GM23338 (cell line): ENCODE measurements at regions not wholly inside any gene's neighbourhood (a gene's known extent, or its start where the extent isn't known, plus 50 kb on each side); places are given as distances from the start of the nearest gene placed in this dataset.

ENCODE experiments used
- ATAC-seq: fragments of 200-7000 bp; cut with Tn5 transposase; 3 replicates; pipeline ENCODE4 v1.9.1; 2020
- DNase-seq: peaks from one replicate; pipeline ENCODE4 v3.0.0-alpha.2; 2015; ENCODE audit warnings: low spot score
- H2AFZ ChIP-seq: fragments of 200-600 bp; sonication (generic); 2 replicates; pipeline ENCODE4 v1.8.0; 2016; ENCODE audit warnings: antibody characterized with exemption, mild to moderate bottlenecking, moderate library complexity
- H3F3A ChIP-seq: fragments of 200-600 bp; sonication (generic); replicated peaks from 2 replicates; pipeline ENCODE4 v1.8.0; 2017; ENCODE audit warnings: antibody characterized with exemption, mixed run types, low read depth
- H3K27ac ChIP-seq: fragments of 200-600 bp; sonication (generic); 2 replicates; pipeline ENCODE4 v1.6.1; 2016; ENCODE audit warnings: low read depth
- H3K27me3 ChIP-seq: fragments of 200-600 bp; sonication (generic); 2 replicates; pipeline ENCODE4 v1.8.0; 2016; ENCODE audit warnings: mild to moderate bottlenecking, mixed run types, moderate library complexity; ENCODE audit not compliant: insufficient read depth
- H3K36me3 ChIP-seq: fragments of 200-600 bp; sonication (generic); 2 replicates; pipeline ENCODE4 v1.8.0; 2016; ENCODE audit warnings: mild to moderate bottlenecking; ENCODE audit not compliant: insufficient read depth
- H3K4me1 ChIP-seq: fragments of 200-600 bp; sonication (generic); 2 replicates; pipeline ENCODE4 v1.8.0; 2016; ENCODE audit warnings: mild to moderate bottlenecking, moderate library complexity; ENCODE audit not compliant: insufficient read depth
- H3K4me2 ChIP-seq: fragments of 200-600 bp; sonication (generic); 2 replicates; pipeline ENCODE4 v1.7.1; 2017; ENCODE audit warnings: mixed run types
- H3K4me3 ChIP-seq: fragments of 200-600 bp; sonication (generic); 2 replicates; pipeline ENCODE4 v1.6.1; 2016; ENCODE audit warnings: mixed run types
- H3K79me2 ChIP-seq: fragments of 200-600 bp; sonication (generic); replicated peaks from 2 replicates; pipeline ENCODE4 v1.8.0; 2017; ENCODE audit warnings: mild to moderate bottlenecking; ENCODE audit not compliant: insufficient read depth
- H3K9me2 ChIP-seq: fragments of 200-600 bp; sonication (generic); 2 replicates; pipeline ENCODE4 v1.8.0; 2017; ENCODE audit not compliant: insufficient read depth
- H4K20me1 ChIP-seq: fragments of 200-600 bp; sonication (generic); replicated peaks from 2 replicates; pipeline ENCODE4 v1.8.0; 2017; ENCODE audit warnings: mild to moderate bottlenecking; ENCODE audit not compliant: insufficient read depth
- H3K27ac Mint-ChIP-seq: 2 replicates; pipeline ENCODE4 v1.8.0; 2020; ENCODE audit warnings: inconsistent platforms, mild to moderate bottlenecking, moderate library complexity, mixed read lengths
- H3K27me3 Mint-ChIP-seq: 3 replicates; pipeline ENCODE4 v1.8.0; 2022; ENCODE audit warnings: low read depth, mild to moderate bottlenecking, moderate library complexity, mixed read lengths, inconsistent platforms; ENCODE audit not compliant: insufficient read depth, poor library complexity
- H3K36me3 Mint-ChIP-seq: 3 replicates; pipeline ENCODE4 v1.8.0; 2021; ENCODE audit warnings: low read depth, mild to moderate bottlenecking, inconsistent platforms, moderate library complexity, mixed read lengths
- H3K4me1 Mint-ChIP-seq: 3 replicates; pipeline ENCODE4 v1.8.0; 2020; ENCODE audit warnings: mild to moderate bottlenecking, inconsistent platforms, mixed read lengths
- H3K4me3 Mint-ChIP-seq: 3 replicates; pipeline ENCODE4 v1.8.0; 2021; ENCODE audit warnings: moderate library complexity, mild to moderate bottlenecking, inconsistent platforms, mixed read lengths
- H3K9me3 Mint-ChIP-seq: 3 replicates; pipeline ENCODE4 v1.8.0; 2020; ENCODE audit warnings: moderate library complexity, mild to moderate bottlenecking, inconsistent platforms, mixed read lengths
- CREB1 ChIP-seq: fragments of 250-450 bp; sonication (Bioruptor Pico); IDR thresholded peaks from 2 replicates; pipeline ENCODE4 v1.5.0; 2020; ENCODE audit warnings: low read depth, mild to moderate bottlenecking, moderate library complexity
- CTCF ChIP-seq, 2 experiments: fragments of 200-600 bp in 1 of 2; sonication (generic) in 1 of 2; conservative IDR thresholded peaks; 2 replicates each; pipeline versions ENCODE4 v1.5.1 to v1.6.1; 2016 to 2017; ENCODE audit warnings: antibody characterized with exemption in 2 of 2, low read depth in 2 of 2, mild to moderate bottlenecking in 2 of 2, moderate library complexity in 1 of 2
- EZH2 ChIP-seq: fragments of 200-600 bp; sonication (generic); IDR thresholded peaks from one replicate; pipeline ENCODE4 v1.8.0; 2017; ENCODE audit warnings: antibody characterized with exemption, mild to moderate bottlenecking, low read depth; ENCODE audit not compliant: unreplicated experiment
- JUNB ChIP-seq: IDR thresholded peaks from one replicate; pipeline ENCODE4 v1.6.1; 2016; ENCODE audit warnings: antibody characterized with exemption; ENCODE audit not compliant: unreplicated experiment
- NANOG ChIP-seq: IDR thresholded peaks from 2 replicates; pipeline ENCODE4 v1.6.1; 2016; ENCODE audit warnings: antibody characterized with exemption, borderline replicate concordance
- POLR2AphosphoS5 ChIP-seq: IDR thresholded peaks from 2 replicates; pipeline ENCODE4 v1.6.1; 2016; ENCODE audit warnings: antibody characterized with exemption, low read depth
- STAT1 ChIP-seq: IDR thresholded peaks from one replicate; pipeline ENCODE4 v1.6.1; 2016; ENCODE audit warnings: antibody characterized with exemption; ENCODE audit not compliant: unreplicated experiment
- ZNF114 ChIP-seq: fragments of 250-450 bp; sonication (Bioruptor Pico); IDR thresholded peaks from 2 replicates; pipeline ENCODE4 v1.5.0; 2020; ENCODE audit warnings: mild to moderate bottlenecking, moderate library complexity
- TF ChIP-seq, protein P1 (sequence below): IDR thresholded peaks from one replicate; pipeline ENCODE4 v1.6.1; 2018; ENCODE audit warnings: antibody characterized with exemption; ENCODE audit not compliant: unreplicated experiment

GRCh38 chr2:4653991-4654390, 950.6 kb downstream of the DCDC2C start:
- ATAC-seq (no peak), DNase-seq (no peak)
- Histone ChIP-seq H3K79me2 (no peaks in the 10 kb centered on the region), H3K4me3 (no peak overlapping the region), H3K4me2 (no peak overlapping the region), H4K20me1 (no peaks in the 10 kb centered on the region), H3F3A (no peaks in the 10 kb centered on the region), H2AFZ (no peak overlapping the region), H3K27me3 (no peaks in the 10 kb centered on the region), H3K36me3 (no peaks in the 10 kb centered on the region), H3K9me2 (no peaks in the 10 kb centered on the region), H3K4me1 (no peaks in the 10 kb centered on the region), H3K27ac (no peak overlapping the region)
- H3K27me3 Mint-ChIP-seq: peaks cover 1% of the 10 kb centered on the region
- H3K27ac Mint-ChIP-seq: no peak overlapping the region
- TF ChIP-seq, protein P1, sequence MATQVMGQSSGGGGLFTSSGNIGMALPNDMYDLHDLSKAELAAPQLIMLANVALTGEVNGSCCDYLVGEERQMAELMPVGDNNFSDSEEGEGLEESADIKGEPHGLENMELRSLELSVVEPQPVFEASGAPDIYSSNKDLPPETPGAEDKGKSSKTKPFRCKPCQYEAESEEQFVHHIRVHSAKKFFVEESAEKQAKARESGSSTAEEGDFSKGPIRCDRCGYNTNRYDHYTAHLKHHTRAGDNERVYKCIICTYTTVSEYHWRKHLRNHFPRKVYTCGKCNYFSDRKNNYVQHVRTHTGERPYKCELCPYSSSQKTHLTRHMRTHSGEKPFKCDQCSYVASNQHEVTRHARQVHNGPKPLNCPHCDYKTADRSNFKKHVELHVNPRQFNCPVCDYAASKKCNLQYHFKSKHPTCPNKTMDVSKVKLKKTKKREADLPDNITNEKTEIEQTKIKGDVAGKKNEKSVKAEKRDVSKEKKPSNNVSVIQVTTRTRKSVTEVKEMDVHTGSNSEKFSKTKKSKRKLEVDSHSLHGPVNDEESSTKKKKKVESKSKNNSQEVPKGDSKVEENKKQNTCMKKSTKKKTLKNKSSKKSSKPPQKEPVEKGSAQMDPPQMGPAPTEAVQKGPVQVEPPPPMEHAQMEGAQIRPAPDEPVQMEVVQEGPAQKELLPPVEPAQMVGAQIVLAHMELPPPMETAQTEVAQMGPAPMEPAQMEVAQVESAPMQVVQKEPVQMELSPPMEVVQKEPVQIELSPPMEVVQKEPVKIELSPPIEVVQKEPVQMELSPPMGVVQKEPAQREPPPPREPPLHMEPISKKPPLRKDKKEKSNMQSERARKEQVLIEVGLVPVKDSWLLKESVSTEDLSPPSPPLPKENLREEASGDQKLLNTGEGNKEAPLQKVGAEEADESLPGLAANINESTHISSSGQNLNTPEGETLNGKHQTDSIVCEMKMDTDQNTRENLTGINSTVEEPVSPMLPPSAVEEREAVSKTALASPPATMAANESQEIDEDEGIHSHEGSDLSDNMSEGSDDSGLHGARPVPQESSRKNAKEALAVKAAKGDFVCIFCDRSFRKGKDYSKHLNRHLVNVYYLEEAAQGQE: no peak
- no peak for TF ChIP-seq CREB1 (CRISPR knock-in tag)
- TF ChIP-seq JUNB: no peak
- no peak for TF ChIP-seq NANOG
- TF ChIP-seq CTCF (conservative IDR thresholded peaks at IDR 0.05; ENCODE audit: low read depth in 2 of 2): no peak
- TF ChIP-seq EZH2: no peak
- peaks cover 89% of the 10 kb centered on the region for H3K9me3 Mint-ChIP-seq
- no peaks in the 10 kb centered on the region; the same call in 2 of the 3 replicates for H3K4me1 Mint-ChIP-seq
- no peak overlapping the region for H3K4me3 Mint-ChIP-seq
- peaks cover 8% of the 10 kb centered on the region; the same call in 1 of the 3 replicates for H3K36me3 Mint-ChIP-seq

DNA sequence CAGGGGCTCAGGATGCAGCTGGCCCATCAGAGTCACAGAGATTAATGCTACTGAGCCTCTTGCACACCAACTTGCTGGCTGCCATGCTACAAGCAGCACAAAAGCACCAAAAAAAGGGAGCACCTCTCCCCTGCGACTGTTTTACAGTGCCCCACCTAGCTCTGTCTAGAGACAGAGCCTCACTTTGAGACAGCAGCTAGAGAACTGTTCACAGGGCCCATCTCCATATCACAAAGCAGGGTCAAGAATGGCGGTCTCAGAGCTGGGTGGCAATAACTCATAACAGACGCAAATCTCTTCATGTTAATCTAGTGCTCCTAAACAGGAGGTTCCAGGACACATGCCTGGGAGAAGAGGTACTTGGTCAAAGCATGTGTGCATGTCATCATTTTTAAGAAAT, 953.0 kb downstream of the DCDC2C start:
- H3K36me3 Mint-ChIP-seq: peaks cover 8% of the 10 kb centered on the region; the same call in 1 of the 3 replicates
- H2AFZ ChIP-seq: no peak overlapping the region
- no peak for ATAC-seq

More for the DNA sequence above, 953.0 kb downstream of the DCDC2C start:
- Mint-ChIP-seq H3K4me3 (no peak overlapping the region), H3K4me1 (no peaks in the 10 kb centered on the region; the same call in 2 of the 3 replicates), H3K27ac (no peak overlapping the region), H3K27me3 (peaks cover 1% of the 10 kb centered on the region), H3K9me3 (peaks cover 83% of the 10 kb centered on the region)
- no peak for TF ChIP-seq ZNF114 (CRISPR knock-in tag)
- no peak for TF ChIP-seq POLR2AphosphoS5
- TF ChIP-seq STAT1: no peak
- TF ChIP-seq, protein P1: no peak
- Histone ChIP-seq H3K27me3 (no peaks in the 10 kb centered on the region), H4K20me1 (no peaks in the 10 kb centered on the region), H3K4me2 (no peak overlapping the region), H3K9me2 (no peaks in the 10 kb centered on the region), H3F3A (no peaks in the 10 kb centered on the region), H3K79me2 (no peaks in the 10 kb centered on the region), H3K27ac (no peak overlapping the region), H3K4me1 (no peaks in the 10 kb centered on the region), H3K4me3 (no peak overlapping the region), H3K36me3 (no peaks in the 10 kb centered on the region)
- no peak for DNase-seq
